ENCODE measurements at regions not wholly inside any gene's neighbourhood (a gene's known extent, or its start where the extent isn't known, plus 50 kb on each side); places are given as distances from the start of the nearest gene placed in this dataset.

- Mint-ChIP-seq H3K36me3 (ENCODE audit: low read depth) (no peaks in the 10 kb centered on the region), H3K4me1 (no peaks in the 10 kb centered on the region), H3K27me3 (peaks cover 23% of the 10 kb centered on the region), H3K9me3 (no peaks in the 10 kb centered on the region), H3K27ac (no peak overlapping the region), H3K4me3 (no peak overlapping the region)
- peak; percentile 79 for ATAC-seq (replicated peaks)
Measured at GRCh38 chr6:108746366-108746765, 101.9 kb upstream of the ARMC2 start.

- ATAC-seq (replicated peaks) = no peak
- Mint-ChIP-seq H3K4me1 (no peaks in the 10 kb centered on the region), H3K9me3 (no peaks in the 10 kb centered on the region), H3K27ac (no peak overlapping the region), H3K36me3 (ENCODE audit: low read depth) (no peaks in the 10 kb centered on the region), H3K27me3 (peaks cover 21% of the 10 kb centered on the region), H3K4me3 (no peak overlapping the region)
Measured at GRCh38 chr6:108746836-108747575, 101.2 kb upstream of the ARMC2 start.

GRCh38 chr6:108748055-108748454, 100.2 kb upstream of the ARMC2 start:
- no peak overlapping the region for H3K27ac Mint-ChIP-seq
- H3K4me1 Mint-ChIP-seq = no peaks in the 10 kb centered on the region
- peak; percentile 72 for ATAC-seq (replicated peaks)
- peaks cover 21% of the 10 kb centered on the region for H3K27me3 Mint-ChIP-seq
- no peak overlapping the region for H3K4me3 Mint-ChIP-seq
- no peaks in the 10 kb centered on the region for H3K9me3 Mint-ChIP-seq
- H3K36me3 Mint-ChIP-seq (ENCODE audit: low read depth) = no peaks in the 10 kb centered on the region

DNA sequence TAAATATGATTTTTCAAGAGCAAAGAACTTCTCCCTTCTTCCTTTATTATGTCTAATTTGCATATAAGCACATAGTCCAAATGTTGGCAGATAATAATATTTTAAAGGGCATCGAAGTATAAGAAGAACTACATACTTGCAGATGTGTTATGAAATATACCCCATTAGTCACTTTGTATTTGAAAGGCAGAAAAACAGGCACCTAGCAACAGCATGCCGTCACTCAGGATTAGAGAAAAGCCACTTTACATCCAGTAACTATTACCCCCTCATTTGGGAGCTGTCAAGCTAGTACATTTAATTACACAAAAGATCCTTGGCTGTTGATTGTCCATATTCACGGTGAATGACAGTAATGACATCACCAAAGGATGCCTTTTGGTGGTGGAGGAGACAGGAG, 99.3 kb upstream of the ARMC2 start:
- Mint-ChIP-seq H3K27me3 (peaks cover 21% of the 10 kb centered on the region), H3K36me3 (ENCODE audit: low read depth) (no peaks in the 10 kb centered on the region), H3K27ac (no peak overlapping the region), H3K9me3 (no peaks in the 10 kb centered on the region), H3K4me3 (no peak overlapping the region), H3K4me1 (no peaks in the 10 kb centered on the region)
- no peak for ATAC-seq (replicated peaks)

DNA sequence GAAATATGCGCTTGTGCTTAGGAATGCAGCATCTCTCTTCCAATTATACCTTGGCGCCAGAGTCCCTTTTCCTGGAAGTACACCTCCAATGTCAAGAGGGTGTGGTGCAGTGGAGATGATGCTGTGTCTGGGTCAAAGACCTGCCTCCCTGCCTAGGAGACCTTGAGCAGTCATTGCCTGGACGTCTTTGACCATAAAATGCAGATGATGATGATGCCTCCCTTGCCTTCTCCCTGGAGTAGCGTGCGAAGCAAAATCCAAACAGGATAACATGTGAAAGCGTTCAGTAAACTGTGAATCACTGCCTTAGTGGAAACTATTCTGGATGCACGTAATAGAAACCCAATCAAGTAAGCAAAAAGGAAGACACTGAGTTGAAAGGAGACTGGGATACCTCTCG, 97.4 kb upstream of the ARMC2 start:
- no peaks in the 10 kb centered on the region for H3K36me3 Mint-ChIP-seq (ENCODE audit: low read depth)
- H3K4me1 Mint-ChIP-seq = no peaks in the 10 kb centered on the region
- no peak for ATAC-seq (replicated peaks)
- peaks cover 13% of the 10 kb centered on the region for H3K27me3 Mint-ChIP-seq
- no peak overlapping the region for H3K27ac Mint-ChIP-seq
- H3K9me3 Mint-ChIP-seq = no peaks in the 10 kb centered on the region
- no peak overlapping the region for H3K4me3 Mint-ChIP-seq

DNA sequence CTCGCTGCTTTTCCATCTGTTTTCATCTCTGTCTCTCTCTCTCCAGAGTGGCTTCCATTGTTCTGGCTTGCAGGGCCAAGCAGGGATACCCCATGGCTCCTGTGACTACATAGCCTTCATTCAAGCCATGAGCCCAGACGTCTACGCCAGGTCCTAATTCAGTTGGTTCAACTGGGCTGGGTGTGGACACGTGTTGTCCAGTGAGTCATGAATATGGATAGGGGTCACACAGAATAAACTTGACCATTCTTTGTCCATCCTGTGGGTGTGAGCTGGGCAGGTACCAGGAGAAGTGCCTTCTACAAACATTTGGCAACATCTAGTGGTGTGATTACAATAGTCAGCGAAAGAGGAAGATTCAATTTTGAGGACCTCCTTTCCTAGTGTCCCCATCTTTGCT, 96.9 kb upstream of the ARMC2 start:
- H3K9me3 Mint-ChIP-seq = no peaks in the 10 kb centered on the region
- H3K4me1 Mint-ChIP-seq = no peaks in the 10 kb centered on the region
- no peak overlapping the region for H3K27ac Mint-ChIP-seq

GRCh38 chr6:108751851-108752732, 96.1 kb upstream of the ARMC2 start:
- Mint-ChIP-seq H3K27me3 (peaks cover 8% of the 10 kb centered on the region), H3K9me3 (no peaks in the 10 kb centered on the region), H3K27ac (no peak overlapping the region), H3K36me3 (ENCODE audit: low read depth) (no peaks in the 10 kb centered on the region), H3K4me3 (no peak overlapping the region), H3K4me1 (no peaks in the 10 kb centered on the region)
- no peak for ATAC-seq (replicated peaks)

More for the DNA sequence above, 96.9 kb upstream of the ARMC2 start:
- H3K36me3 Mint-ChIP-seq (ENCODE audit: low read depth) = no peaks in the 10 kb centered on the region
- no peak overlapping the region for H3K4me3 Mint-ChIP-seq
- ATAC-seq (replicated peaks) = no peak
- H3K27me3 Mint-ChIP-seq = peaks cover 13% of the 10 kb centered on the region

DNA sequence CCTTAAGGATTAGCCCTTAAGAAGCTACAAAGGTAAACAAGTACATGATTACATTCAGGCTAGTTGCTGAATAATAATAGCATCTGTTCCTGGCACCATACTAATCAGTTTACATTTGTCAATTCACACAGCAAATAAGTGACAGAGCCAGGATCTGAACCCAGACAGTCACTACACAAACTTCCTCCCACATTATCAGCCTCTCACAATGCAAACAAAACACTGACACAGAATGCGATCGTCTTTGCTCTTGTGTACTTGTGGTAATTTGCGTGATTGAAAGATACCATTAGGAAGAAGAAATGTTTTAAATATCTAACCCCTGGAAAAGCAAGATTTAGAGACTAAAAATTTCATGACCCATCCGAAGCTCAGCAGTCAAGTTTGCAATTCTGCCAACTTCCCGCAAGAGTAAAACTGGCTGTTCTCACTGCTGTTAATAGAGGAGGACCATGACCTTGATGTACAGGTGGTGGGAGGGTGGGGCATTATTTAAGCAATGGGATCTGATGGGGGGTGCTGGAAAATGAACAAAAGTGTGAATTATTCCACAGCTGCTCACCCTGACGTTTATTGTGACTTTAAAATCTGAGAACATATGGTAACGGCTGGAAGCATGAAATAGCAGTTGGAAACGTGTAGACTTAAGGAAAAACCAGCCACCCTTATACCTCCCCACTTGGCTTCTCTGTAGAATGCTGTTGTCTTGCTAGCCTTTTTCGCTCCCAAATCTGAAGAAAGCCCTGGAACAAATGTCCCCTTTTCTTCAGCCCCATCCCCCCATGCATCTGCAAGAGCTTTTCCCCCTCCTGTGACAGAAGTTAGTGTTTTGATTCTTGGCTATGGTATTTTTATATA, 95.3 kb upstream of the ARMC2 start:
- H3K27me3 Mint-ChIP-seq = peaks cover 6% of the 10 kb centered on the region
- H3K36me3 Mint-ChIP-seq (ENCODE audit: low read depth) = no peaks in the 10 kb centered on the region
- H3K27ac Mint-ChIP-seq = no peak overlapping the region
- H3K4me1 Mint-ChIP-seq = no peaks in the 10 kb centered on the region
- H3K4me3 Mint-ChIP-seq = no peak overlapping the region
- H3K9me3 Mint-ChIP-seq = no peaks in the 10 kb centered on the region
- no peak for ATAC-seq (replicated peaks)

DNA sequence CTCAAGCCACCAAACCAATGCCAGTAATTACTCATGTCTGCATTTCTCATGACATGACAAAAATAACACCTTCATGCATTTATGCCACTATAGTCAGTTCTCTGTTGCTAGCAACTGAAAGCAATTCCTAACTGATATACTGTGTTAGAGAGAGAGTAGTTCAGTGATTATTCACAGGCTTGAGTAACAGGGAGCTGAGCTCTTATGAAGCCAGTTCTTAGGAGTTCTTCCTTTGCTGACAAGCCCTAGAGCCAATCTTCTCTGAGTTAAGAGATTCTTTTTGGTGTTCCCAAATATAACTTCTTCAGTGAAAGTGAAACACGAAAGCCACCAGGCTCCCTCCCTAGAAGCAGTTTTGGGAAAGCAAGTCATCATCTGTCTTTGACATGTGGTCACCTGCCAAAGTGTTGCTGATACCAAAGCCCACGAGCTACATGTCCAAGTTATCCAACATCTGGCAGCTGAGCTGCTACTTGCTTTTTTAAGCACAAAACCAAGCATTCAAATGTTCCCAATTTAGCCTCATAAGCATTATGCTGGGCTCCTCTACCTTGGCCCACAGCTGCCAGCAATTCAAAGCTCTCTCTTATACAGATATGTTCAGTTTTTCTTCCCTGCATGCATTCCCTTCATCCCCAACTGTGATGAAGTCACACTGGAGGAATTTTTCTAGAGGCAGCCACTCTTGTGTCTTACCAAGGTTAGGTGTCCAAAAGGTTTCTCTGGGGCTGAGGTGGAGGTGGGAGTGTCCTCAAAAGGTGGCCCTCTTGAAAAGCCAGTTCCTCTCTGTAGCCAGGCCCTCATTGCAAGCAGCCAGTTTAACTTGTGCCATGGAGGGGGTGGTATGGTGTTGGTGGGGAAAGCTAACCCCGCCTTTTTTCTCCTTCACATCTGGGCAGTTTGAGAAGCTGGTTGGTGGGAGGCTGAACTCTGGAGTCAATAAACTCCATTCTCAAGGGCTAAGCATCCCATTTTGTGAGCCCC, 92.7 kb upstream of the ARMC2 start:
- no peaks in the 10 kb centered on the region for H3K36me3 Mint-ChIP-seq (ENCODE audit: low read depth)
- H3K4me1 Mint-ChIP-seq = no peaks in the 10 kb centered on the region
- ATAC-seq (replicated peaks) = no peak
- no peaks in the 10 kb centered on the region for H3K27me3 Mint-ChIP-seq
- no peak overlapping the region for H3K27ac Mint-ChIP-seq
- no peaks in the 10 kb centered on the region for H3K9me3 Mint-ChIP-seq
- H3K4me3 Mint-ChIP-seq = no peak overlapping the region

- Mint-ChIP-seq H3K4me3 (no peak overlapping the region), H3K9me3 (no peaks in the 10 kb centered on the region), H3K27me3 (peaks cover 8% of the 10 kb centered on the region), H3K27ac (no peak overlapping the region), H3K36me3 (ENCODE audit: low read depth) (no peaks in the 10 kb centered on the region), H3K4me1 (no peaks in the 10 kb centered on the region)
- no peak for ATAC-seq (replicated peaks)
Measured at GRCh38 chr6:108757357-108757756, 90.9 kb upstream of the ARMC2 start.

GRCh38 chr6:108758884-108759283, 89.3 kb upstream of the ARMC2 start:
- no peak for ATAC-seq (replicated peaks)
- no peaks in the 10 kb centered on the region for H3K9me3 Mint-ChIP-seq
- no peak overlapping the region for H3K27ac Mint-ChIP-seq
- H3K27me3 Mint-ChIP-seq = peaks cover 15% of the 10 kb centered on the region
- no peaks in the 10 kb centered on the region for H3K4me1 Mint-ChIP-seq
- no peaks in the 10 kb centered on the region for H3K36me3 Mint-ChIP-seq (ENCODE audit: low read depth)
- H3K4me3 Mint-ChIP-seq = no peak overlapping the region

- peaks cover 19% of the 10 kb centered on the region for H3K27me3 Mint-ChIP-seq
- no peaks in the 10 kb centered on the region for H3K36me3 Mint-ChIP-seq (ENCODE audit: low read depth)
- ATAC-seq (replicated peaks) = no peak
- H3K4me1 Mint-ChIP-seq = no peaks in the 10 kb centered on the region
- H3K27ac Mint-ChIP-seq = no peak overlapping the region
- H3K9me3 Mint-ChIP-seq = no peaks in the 10 kb centered on the region
- H3K4me3 Mint-ChIP-seq = no peak overlapping the region
Measured at GRCh38 chr6:108760126-108761050, 87.8 kb upstream of the ARMC2 start.

DNA sequence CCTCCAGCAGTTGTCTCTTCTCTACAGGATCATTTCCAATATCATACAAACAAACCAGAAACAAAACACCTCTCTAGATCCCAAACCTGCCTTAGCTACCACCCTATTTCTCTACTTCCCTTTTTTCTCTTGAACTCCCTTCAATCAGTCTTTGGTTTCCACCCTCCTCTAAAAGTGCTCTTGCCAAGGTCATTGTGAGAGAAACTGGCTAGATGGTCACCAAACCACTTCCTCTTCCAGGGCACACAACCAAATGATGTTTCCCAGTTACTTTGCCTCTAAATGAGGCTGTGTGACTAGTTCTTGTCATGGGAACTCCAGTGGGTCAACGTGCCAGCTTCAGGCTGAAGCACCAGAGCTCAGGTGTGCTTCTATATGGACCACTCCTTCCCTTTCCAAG, 85.8 kb upstream of the ARMC2 start:
- Mint-ChIP-seq H3K36me3 (ENCODE audit: low read depth) (no peaks in the 10 kb centered on the region), H3K4me3 (no peak overlapping the region)
- no peak for ATAC-seq (replicated peaks)

More for the DNA sequence above, 85.8 kb upstream of the ARMC2 start:
- H3K27ac Mint-ChIP-seq = no peak overlapping the region
- peaks cover 19% of the 10 kb centered on the region for H3K27me3 Mint-ChIP-seq
- H3K4me1 Mint-ChIP-seq = no peaks in the 10 kb centered on the region
- H3K9me3 Mint-ChIP-seq = no peaks in the 10 kb centered on the region
